ENCODE measurements at regions not wholly inside any gene's neighbourhood (a gene's known extent, or its start where the extent isn't known, plus 50 kb on each side); places are given as distances from the start of the nearest gene placed in this dataset.
A peak's percentile ranks its signal among the peaks of the same experiment; 100 is the strongest.

- intact Hi-C loops (cut with micrococcal nuclease) = no loop called here
- Histone ChIP-seq H3K4me1 (ENCODE audit: control insufficient read depth in 1 of 2, insufficient read depth in 2 of 2, low read length in 2 of 2) (peaks cover 28 to 29% of the 10 kb centered on the region in 2 donors), H3K4me3 (replicated peaks in 1 of 3; ENCODE audit: low read depth in 2 of 3, low read length in 3 of 3) (peak overlapping the region in 1 of 3 experiments; percentile 36), H2AFZ (ENCODE audit: insufficient read depth, low read depth, low read length, poor library complexity, severe bottlenecking) (no peak overlapping the region), H3K27ac (ENCODE audit: low read depth in 1 of 2, low read length in 2 of 2) (peak overlapping the region; percentile 61 to 62), H3K36me3 (replicated peaks in 1 of 2; ENCODE audit: control insufficient read depth in 1 of 2, insufficient read depth in 2 of 2, low read length in 2 of 2) (no peaks in the 10 kb centered on the region), H4K20me1 (ENCODE audit: insufficient read depth, low read length) (no peaks in the 10 kb centered on the region), H3K79me2 (ENCODE audit: insufficient read depth, low read length) (no peaks in the 10 kb centered on the region), H3K9me3 (replicated peaks in 1 of 2; ENCODE audit: control insufficient read depth in 1 of 2, insufficient read depth in 1 of 2, low read length in 2 of 2) (peaks cover 14 to 21% of the 10 kb centered on the region in 2 donors), H3K4me2 (replicated peaks; ENCODE audit: extremely low read depth, low read length, poor library complexity, severe bottlenecking) (peak overlapping the region; percentile 42), H3K27me3 (ENCODE audit: control insufficient read depth in 2 of 2, insufficient read depth in 2 of 2, low read length in 2 of 2) (peaks cover 0 to 2% of the 10 kb centered on the region in 2 donors), H3K9ac (ENCODE audit: insufficient read depth, low read length, poor library complexity, severe bottlenecking) (no peak overlapping the region)
- DNase-seq = peak; percentile 49 to 77 (median 69)
- H3K4me1 Mint-ChIP-seq = peaks cover 24% of the 10 kb centered on the region
- H3K4me3 Mint-ChIP-seq = peak overlapping the region in 1 of 2 donors; percentile 68
- H3K27ac Mint-ChIP-seq = peak overlapping the region; percentile 34 to 93 (median 83)
- H3K9me3 Mint-ChIP-seq = peaks cover 10 to 34% (median 15%) of the 10 kb centered on the region in 7 donors
- no peak for TF ChIP-seq CTCF (IDR thresholded peaks at IDR 0.05)
- no peaks in the 10 kb centered on the region for H3K36me3 Mint-ChIP-seq
- peaks cover 0 to 1% (median under 1%) of the 10 kb centered on the region in 3 donors for H3K27me3 Mint-ChIP-seq (ENCODE audit: low read depth in 3 of 3)
These were observed 129.5 kb upstream of the DSCAM start for GRCh38 chr21:40976198-40977109.

GRCh38 chr21:40985370-40985769 lies 138.4 kb upstream of the DSCAM start:
- TF ChIP-seq CTCF (IDR thresholded peaks at IDR 0.05) = no peak
- Mint-ChIP-seq H3K27ac (no peak overlapping the region), H3K27me3 (ENCODE audit: low read depth in 3 of 3) (peaks cover 0 to 8% (median 7%) of the 10 kb centered on the region in 3 donors), H3K36me3 (no peaks in the 10 kb centered on the region), H3K4me3 (no peak overlapping the region), H3K4me1 (no peaks in the 10 kb centered on the region), H3K9me3 (peaks cover 6 to 25% (median 17%) of the 10 kb centered on the region in 7 donors)
- H3K4me2 ChIP-seq (replicated peaks; ENCODE audit: extremely low read depth, low read length, poor library complexity, severe bottlenecking) = no peak overlapping the region
- H3K9me3 ChIP-seq (replicated peaks in 1 of 2; ENCODE audit: control insufficient read depth in 1 of 2, insufficient read depth in 1 of 2, low read length in 2 of 2) = peaks cover 3 to 10% of the 10 kb centered on the region in 2 donors
- WGBS (ENCODE audit: insufficient coverage) = no CpG with 5 or more reads among the region's 4 CpGs
- H3K4me1 ChIP-seq (ENCODE audit: control insufficient read depth in 1 of 2, insufficient read depth in 2 of 2, low read length in 2 of 2) = no peaks in the 10 kb centered on the region
- no peak overlapping the region for H3K9ac ChIP-seq (ENCODE audit: insufficient read depth, low read length, poor library complexity, severe bottlenecking)
- no peaks in the 10 kb centered on the region for H4K20me1 ChIP-seq (ENCODE audit: insufficient read depth, low read length)
- H3K27ac ChIP-seq (ENCODE audit: low read depth in 1 of 2, low read length in 2 of 2) = no peak overlapping the region
- H3K27me3 ChIP-seq (ENCODE audit: control insufficient read depth in 2 of 2, insufficient read depth in 2 of 2, low read length in 2 of 2) = no peaks in the 10 kb centered on the region
- H3K79me2 ChIP-seq (ENCODE audit: insufficient read depth, low read length) = no peaks in the 10 kb centered on the region
- no peak overlapping the region for H3K4me3 ChIP-seq (replicated peaks in 1 of 3; ENCODE audit: low read depth in 2 of 3, low read length in 3 of 3)
- no peak for DNase-seq
- intact Hi-C loops (cut with micrococcal nuclease) = no loop called here
- no peak overlapping the region for H2AFZ ChIP-seq (ENCODE audit: insufficient read depth, low read depth, low read length, poor library complexity, severe bottlenecking)
- H3K36me3 ChIP-seq (replicated peaks in 1 of 2; ENCODE audit: control insufficient read depth in 1 of 2, insufficient read depth in 2 of 2, low read length in 2 of 2) = no peaks in the 10 kb centered on the region
